GM21381 (cell line): ENCODE measurements at regions not wholly inside any gene's neighbourhood (a gene's known extent, or its start where the extent isn't known, plus 50 kb on each side); places are given as distances from the start of the nearest gene placed in this dataset.

Experiments used
- ATAC-seq: cut with Tn5 transposase; IDR thresholded peaks from one replicate; pipeline ENCODE4 v1.9.1; 2021; ENCODE audit warnings: mild to moderate bottlenecking, moderate library complexity; ENCODE audit not compliant: unreplicated experiment

GRCh38 chr9:95822583-95823431 lies 52.7 kb upstream of the ERCC6L2 start:
- peak; percentile 87 for ATAC-seq

- no peak for ATAC-seq
Measured at GRCh38 chr9:95822015-95822414, 53.5 kb upstream of the ERCC6L2 start.

DNA sequence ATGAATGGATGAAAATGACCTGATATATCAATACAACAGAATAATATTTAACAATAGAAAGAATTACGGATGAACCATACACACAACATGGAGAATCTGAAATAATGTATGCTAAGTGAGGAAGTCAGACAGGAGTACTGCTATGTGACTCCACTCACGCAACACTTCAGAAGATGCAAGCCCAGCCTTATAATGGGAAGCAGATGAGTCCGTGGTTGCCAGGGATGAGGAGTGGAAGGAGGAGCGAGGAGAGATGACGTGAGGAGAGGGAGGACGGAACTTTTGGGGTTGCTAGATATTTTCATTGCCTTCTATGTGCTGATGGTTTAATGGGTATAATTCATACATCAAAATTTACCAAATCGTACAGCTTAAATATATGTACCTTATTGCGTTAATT lies 55.4 kb upstream of the ERCC6L2 start:
- no peak for ATAC-seq

GRCh38 chr9:95819636-95820035 lies 55.9 kb upstream of the ERCC6L2 start:
- no peak for ATAC-seq

DNA sequence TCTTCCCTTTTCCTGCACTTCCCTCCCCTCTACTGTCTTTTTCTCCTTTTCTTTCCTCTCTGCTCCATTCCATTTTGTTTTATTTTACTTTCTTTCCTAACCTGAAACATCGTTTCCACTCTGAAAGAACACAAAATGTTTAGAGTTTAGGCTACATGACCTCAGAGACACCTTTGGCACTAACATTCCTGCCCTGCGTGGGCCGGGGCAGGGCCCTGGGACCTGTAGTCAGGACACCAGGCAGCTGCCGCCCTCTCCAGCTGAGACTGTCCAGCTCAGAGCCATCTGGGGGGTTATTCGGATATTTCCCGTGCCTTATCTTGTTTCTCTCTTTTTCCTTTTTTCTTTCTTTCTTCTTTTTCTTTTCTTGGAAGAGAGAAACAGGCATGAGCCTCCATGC lies 58.3 kb upstream of the ERCC6L2 start:
- ATAC-seq: no peak

DNA sequence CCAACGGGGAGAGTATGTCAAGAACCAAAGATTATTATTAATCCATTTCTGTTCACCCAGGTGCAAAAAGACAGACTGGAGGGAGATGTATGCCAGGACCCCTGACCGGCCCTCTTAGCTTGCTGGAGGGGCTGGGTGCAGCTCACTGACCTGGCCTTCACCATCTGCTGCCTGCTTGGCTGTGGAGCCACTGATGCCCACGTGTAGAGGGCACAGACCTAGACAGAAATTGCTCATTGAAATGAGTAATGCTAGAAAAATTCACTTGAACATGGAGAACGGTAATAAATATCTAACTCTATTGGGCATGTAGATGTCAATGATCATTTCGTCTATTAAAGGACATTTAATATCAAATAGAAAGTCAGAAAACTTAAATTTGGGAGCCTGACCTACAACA lies 58.8 kb upstream of the ERCC6L2 start:
- ATAC-seq: no peak

GRCh38 chr9:95815961-95816360 lies 59.5 kb upstream of the ERCC6L2 start:
- ATAC-seq: no peak

DNA sequence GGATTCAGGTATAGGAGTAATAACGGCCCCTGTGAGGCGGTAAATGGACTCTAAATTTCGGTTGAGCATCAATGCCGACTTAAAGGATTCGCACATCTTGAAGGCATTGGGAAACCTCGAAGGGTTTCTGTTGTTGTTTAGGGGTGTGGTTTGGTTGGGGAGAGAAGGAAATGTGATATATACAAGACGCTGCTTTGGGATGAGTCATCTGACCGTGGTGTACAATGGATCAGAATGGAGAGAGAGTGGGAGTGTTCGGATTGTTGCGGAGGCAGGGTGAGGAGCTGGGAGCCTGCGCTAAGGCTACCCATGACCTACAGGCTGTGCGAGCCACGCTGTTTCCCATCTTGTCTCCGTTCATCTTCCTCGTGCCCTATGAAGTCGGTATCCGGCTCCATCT lies 60.4 kb upstream of the ERCC6L2 start:
- no peak for ATAC-seq

DNA sequence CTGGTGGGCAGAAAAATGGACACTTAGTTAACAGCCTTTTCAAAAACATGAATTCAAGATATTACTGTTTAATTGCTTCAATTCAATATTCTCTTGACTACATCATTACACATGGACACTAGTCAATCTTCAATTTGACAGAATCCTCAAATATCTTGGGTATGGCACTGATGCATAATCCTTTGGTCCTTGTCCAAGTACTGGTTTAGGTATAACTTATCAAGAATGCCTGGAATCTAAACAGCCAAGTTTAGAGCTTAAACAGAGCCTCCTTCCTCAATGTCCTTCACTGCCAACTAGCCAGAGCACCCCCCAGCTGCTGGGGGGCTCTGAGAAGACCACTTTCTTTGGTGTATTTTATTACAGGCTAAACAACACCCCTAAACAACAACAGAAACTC lies 61.6 kb upstream of the ERCC6L2 start:
- no peak for ATAC-seq

- ATAC-seq: no peak
Measured at GRCh38 chr9:95810814-95811213, 64.7 kb upstream of the ERCC6L2 start.

- ATAC-seq: no peak
Measured at GRCh38 chr9:95810133-95810532, 65.4 kb upstream of the ERCC6L2 start.

DNA sequence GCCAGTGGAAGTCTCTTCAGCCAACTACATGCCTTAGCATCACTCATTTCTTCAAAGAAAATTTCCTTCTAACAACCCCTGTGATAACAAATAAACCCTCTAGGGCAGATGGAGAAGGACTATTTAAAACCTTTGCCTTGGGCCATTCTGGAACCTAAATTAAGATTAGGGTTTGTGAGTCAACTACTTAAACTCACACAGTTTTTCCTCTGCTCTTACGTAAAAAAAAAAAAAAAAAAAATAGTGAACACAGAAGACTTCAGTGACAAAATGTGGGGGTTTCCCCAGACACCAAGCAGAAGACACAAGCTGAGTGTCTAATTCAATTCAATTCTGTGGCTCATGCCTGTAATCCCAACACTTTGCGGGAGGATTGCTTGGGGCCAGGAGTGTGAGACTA lies 65.8 kb upstream of the ERCC6L2 start:
- ATAC-seq: no peak

GRCh38 chr9:95808011-95808410 lies 67.5 kb upstream of the ERCC6L2 start:
- no peak for ATAC-seq

GRCh38 chr9:95807326-95807947 lies 68.1 kb upstream of the ERCC6L2 start:
- no peak for ATAC-seq

DNA sequence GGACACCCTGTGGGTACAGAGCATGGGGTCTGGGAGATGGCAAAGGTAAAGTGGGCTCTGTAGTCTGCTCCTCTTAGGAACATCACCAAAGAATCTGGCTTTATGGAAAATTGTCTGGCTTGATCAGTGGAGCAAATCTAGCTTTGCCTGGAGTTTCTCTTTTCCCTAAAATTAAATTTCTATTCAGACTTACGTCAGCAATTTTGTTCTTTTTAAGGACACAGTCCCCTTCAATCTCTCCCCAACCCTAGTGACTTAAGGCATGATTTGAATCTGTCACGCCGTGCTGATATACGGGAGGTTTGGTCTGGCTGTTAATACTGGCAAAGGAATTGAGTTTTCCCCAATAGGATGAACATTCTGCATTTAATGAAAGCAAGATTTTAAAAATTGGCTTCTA lies 72.3 kb upstream of the ERCC6L2 start:
- ATAC-seq: no peak

- ATAC-seq: no peak
Measured at GRCh38 chr9:95801797-95802196, 73.7 kb upstream of the ERCC6L2 start.

DNA sequence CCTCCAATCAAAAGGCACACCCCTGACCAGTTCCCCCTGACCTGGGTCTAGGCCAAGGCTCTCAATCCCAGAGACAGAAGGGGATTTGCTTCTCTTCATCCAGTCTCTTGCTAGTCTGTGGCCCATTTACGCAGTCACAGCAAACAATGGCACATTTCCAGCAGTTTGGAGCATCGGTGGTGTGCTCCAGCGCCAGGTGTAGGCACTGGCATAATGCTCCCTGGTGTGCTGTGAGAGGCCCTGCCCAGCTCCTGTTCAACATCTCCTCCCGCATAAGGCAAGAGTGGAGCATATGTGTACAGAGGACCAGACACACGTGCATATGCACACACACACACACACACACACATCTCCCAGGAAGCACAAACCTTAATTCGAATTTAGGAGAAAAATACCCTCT lies 79.5 kb upstream of the ERCC6L2 start:
- ATAC-seq: no peak

DNA sequence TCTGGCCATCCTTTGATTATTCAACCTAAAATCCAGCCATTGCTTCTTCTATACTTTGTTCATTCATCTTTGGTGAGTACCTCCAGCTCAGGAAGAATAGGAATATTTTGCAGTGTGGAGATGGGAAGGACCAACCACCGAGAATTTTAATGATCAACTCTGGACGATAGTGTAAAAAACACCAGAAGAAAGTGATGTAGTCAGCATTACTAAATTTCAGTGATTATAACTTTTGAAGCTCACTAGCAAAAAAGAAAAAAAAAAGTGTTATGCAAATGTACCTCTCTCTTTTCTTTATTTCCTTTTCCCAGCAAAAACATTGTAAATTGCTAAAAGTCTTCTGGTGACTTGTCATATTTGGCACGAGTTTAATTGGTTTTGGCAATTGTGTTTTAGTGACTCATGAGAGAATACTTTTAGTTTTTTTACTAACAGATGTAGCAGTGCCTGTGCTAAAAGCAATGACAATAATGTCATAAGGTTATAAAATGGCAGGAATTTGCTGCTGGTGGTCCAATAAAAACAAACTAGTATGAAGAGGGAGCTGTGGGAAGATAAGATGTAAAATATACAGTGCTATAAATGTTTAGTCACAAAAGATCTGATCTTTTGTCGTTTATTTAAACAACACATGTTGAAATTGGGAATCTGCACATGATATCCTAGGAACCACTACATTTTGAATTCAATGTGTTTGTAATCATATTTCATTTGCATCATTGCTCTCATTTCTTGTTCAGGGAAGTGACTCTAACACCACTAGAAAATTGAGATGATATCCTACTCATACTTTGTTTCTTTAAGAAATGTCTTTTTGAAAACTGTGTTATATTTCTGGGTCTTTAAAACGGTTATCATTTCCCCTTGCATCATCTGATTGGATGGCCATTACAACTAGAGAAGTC lies 81.3 kb upstream of the ERCC6L2 start:
- no peak for ATAC-seq

GRCh38 chr9:95791695-95792094 lies 83.8 kb upstream of the ERCC6L2 start:
- ATAC-seq: no peak

- no peak for ATAC-seq
Measured at GRCh38 chr9:95791286-95791685, 84.2 kb upstream of the ERCC6L2 start.

DNA sequence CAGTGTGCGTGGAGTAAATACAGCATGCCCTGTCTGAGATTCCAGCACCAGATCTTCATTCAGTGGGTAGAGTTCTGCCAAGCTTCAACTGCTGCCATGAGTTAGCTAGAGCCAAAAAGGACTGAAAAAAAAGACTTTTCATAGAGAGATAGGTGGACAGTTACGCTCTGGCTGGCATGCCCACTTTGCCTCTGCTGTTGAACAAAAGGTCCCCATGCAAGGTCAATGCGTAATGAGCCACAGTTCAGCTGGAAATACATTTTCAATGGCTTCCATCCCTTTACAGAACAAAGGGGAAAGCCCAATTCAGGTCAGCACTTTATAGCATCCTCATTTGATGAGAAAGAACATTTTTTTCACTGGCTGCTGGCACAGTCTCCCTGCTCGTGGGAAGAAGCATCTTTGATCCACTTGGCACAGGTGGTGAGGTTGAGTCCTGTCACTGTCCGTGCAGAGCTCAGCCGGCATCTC lies 86.9 kb upstream of the ERCC6L2 start:
- no peak for ATAC-seq
